GM12878 (cell line): ENCODE measurements at regions not wholly inside any gene's neighbourhood (a gene's known extent, or its start where the extent isn't known, plus 50 kb on each side); places are given as distances from the start of the nearest gene placed in this dataset.

ENCODE experiments used
- ATAC-seq: fragments of 200-7000 bp; cut with Tn5 transposase; 3 replicates; pipeline ENCODE4 v1.9.1; 2020; ENCODE audit warnings: mild to moderate bottlenecking, moderate library complexity
- BruUV-seq: library from RNA; stranded (reverse); fragments of 400-500 nt; replicated peaks from 2 replicates; lab custom pipeline; 2021; lab: Mats Ljungman, UMichigan
- CTCF ChIA-PET: fragments of 300-600 bp; sonication (Branson Sonifier 250); formaldehyde crosslinking; extraction: SDS; loops from one replicate; lab custom pipeline; 2021; ENCODE audit warnings: inconsistent platforms; lab: Yijun Ruan, JAX
- POLR2A ChIA-PET: fragments of 350-600 bp; formaldehyde crosslinking; extraction: SDS; loops from one replicate; lab custom pipeline; 2021; ENCODE audit warnings: inconsistent platforms; lab: Charles Lee
- RAD21 ChIA-PET: fragments of 300-600 bp; sonication (Branson Sonifier 250); formaldehyde crosslinking; loops from one replicate; lab custom pipeline; 2023; ENCODE audit warnings: antibody characterized with exemption; ENCODE audit not compliant: unreplicated experiment; lab: Charles Lee
- SMC1A ChIA-PET: fragments of 300-600 bp; sonication (Branson Sonifier 250); formaldehyde crosslinking; loops from one replicate; lab custom pipeline; 2023; ENCODE audit not compliant: unreplicated experiment, uncharacterized antibody; lab: Charles Lee
- DNase-seq: peaks from one replicate; pipeline ENCODE4 v3.0.0-alpha.2; 2011; ENCODE audit warnings: low read depth, low spot score
- FAIRE-seq: peaks from 3 replicates; lab custom pipeline; 2011; peaks lifted over from hg19 to GRCh38; lab: Jason Lieb, UNC
- H2AFZ ChIP-seq: 2 replicates; pipeline ENCODE4 v1.6.0; 2011; ENCODE audit warnings: low read depth, low read length, control low read depth; ENCODE audit not compliant: control insufficient read depth
- H3K27ac ChIP-seq: 2 replicates; pipeline ENCODE4 v1.5.1; 2011; ENCODE audit warnings: control low read depth; ENCODE audit not compliant: control insufficient read depth, insufficient read depth
- H3K27me3 ChIP-seq, 2 experiments: replicated peaks in 1 of 2; 2 replicates each; pipeline versions ENCODE4 v1.6.0 to v1.6.1; 2011; ENCODE audit warnings: low read length in 1 of 2; ENCODE audit not compliant: control insufficient read depth in 2 of 2, insufficient read depth in 2 of 2
- H3K36me3 ChIP-seq, 2 experiments: 2 replicates each; pipeline ENCODE4 v1.5.1; 2011; ENCODE audit warnings: low read length in 1 of 2; ENCODE audit not compliant: control insufficient read depth in 2 of 2, insufficient read depth in 2 of 2
- H3K4me1 ChIP-seq: 2 replicates; pipeline ENCODE4 v1.6.1; 2011; ENCODE audit warnings: mild to moderate bottlenecking, low read length, moderate library complexity, mixed read lengths; ENCODE audit not compliant: control insufficient read depth, insufficient read depth
- H3K4me2 ChIP-seq: 2 replicates; pipeline ENCODE4 v1.6.0; 2011; ENCODE audit warnings: control low read depth; ENCODE audit not compliant: control insufficient read depth, insufficient read depth
- H3K4me3 ChIP-seq: fragments of 200-600 bp; sonication (generic); 2 replicates; pipeline ENCODE4 v1.5.1; 2016
- H3K79me2 ChIP-seq: 2 replicates; pipeline ENCODE4 v1.6.0; 2011; ENCODE audit warnings: low read length; ENCODE audit not compliant: control insufficient read depth, insufficient read depth
- H3K9ac ChIP-seq: 2 replicates; pipeline ENCODE4 v1.8.0; 2011; ENCODE audit warnings: low read length, control low read depth, mixed read lengths; ENCODE audit not compliant: control insufficient read depth, insufficient read depth
- H3K9me3 ChIP-seq: replicated peaks from 3 replicates; pipeline ENCODE4 v1.5.1; 2011; ENCODE audit warnings: mild to moderate bottlenecking, low read length; ENCODE audit not compliant: control insufficient read depth, insufficient read depth
- H4K20me1 ChIP-seq: 2 replicates; pipeline ENCODE4 v1.6.0; 2011; ENCODE audit not compliant: control insufficient read depth, insufficient read depth
- ATF3 ChIP-seq: IDR thresholded peaks from 2 replicates; pipeline ENCODE4 v1.6.1; 2011; ENCODE audit warnings: low read depth, mild to moderate bottlenecking, low read length, moderate library complexity, borderline replicate concordance; ENCODE audit errors: extremely low read depth
- CUX1 ChIP-seq: IDR thresholded peaks from 2 replicates; pipeline ENCODE4 v1.6.1; 2012; ENCODE audit warnings: improper control_type of control experiment, low read depth, low read length; ENCODE audit not compliant: insufficient replicate concordance
- FOS ChIP-seq: IDR thresholded peaks from 3 replicates; pipeline ENCODE4 v1.6.1; 2011; ENCODE audit warnings: borderline replicate concordance; ENCODE audit not compliant: insufficient read length; ENCODE audit errors: extremely low read depth
- MEF2A ChIP-seq: IDR thresholded peaks from 2 replicates; pipeline ENCODE4 v1.6.1; 2011; ENCODE audit warnings: low read depth, mild to moderate bottlenecking, low read length, moderate library complexity; ENCODE audit not compliant: insufficient read depth
- SIN3A ChIP-seq: IDR thresholded peaks from 2 replicates; pipeline ENCODE4 v1.6.1; 2012; ENCODE audit warnings: low read depth, low read length, improper control_type of control experiment
- SMARCA5 ChIP-seq: fragments of 450-650 bp; IDR thresholded peaks from 2 replicates; pipeline ENCODE4 v1.6.1; 2017; ENCODE audit warnings: mild to moderate bottlenecking
- ZNF384 ChIP-seq: IDR thresholded peaks from 2 replicates; pipeline ENCODE4 v1.6.1; 2012; ENCODE audit warnings: low read depth, mild to moderate bottlenecking, low read length, improper control_type of control experiment, borderline replicate concordance
- WGBS: methylation state at CpG from one replicate; pipeline ENCODE4 v1.1.6; 2016; ENCODE audit warnings: low lambda C conversion rate; ENCODE audit not compliant: insufficient replicate concordance, insufficient coverage; ENCODE audit errors: missing lambda C conversion rate; 5-methylcytosine and 5-hydroxymethylcytosine counted together
- in situ Hi-C: fragments of 300-500 bp; cut with MboI; formaldehyde crosslinking; loops from 9 replicates; pipeline ENCODE4 v1.14.3; 2018; ENCODE audit warnings: mixed read lengths
- intact Hi-C: fragments of 100-400 bp; cut with micrococcal nuclease; formaldehyde crosslinking; loops from one replicate; pipeline ENCODE4 v1.14.2; 2022; ENCODE audit not compliant: unreplicated experiment
- TF ChIP-seq, protein P1 (sequence below): IDR thresholded peaks from 2 replicates; pipeline ENCODE4 v1.6.1; 2012; ENCODE audit warnings: low read depth, low read length, improper control_type of control experiment
- TF ChIP-seq, protein P2 (sequence below): IDR thresholded peaks from 2 replicates; pipeline ENCODE4 v1.6.1; 2012; ENCODE audit warnings: mild to moderate bottlenecking, low read depth, low read length
- TF ChIP-seq, protein P3 (sequence below): fragments of 450-650 bp; IDR thresholded peaks from 2 replicates; pipeline ENCODE4 v1.6.1; 2017; ENCODE audit warnings: low read depth, mild to moderate bottlenecking, moderate library complexity

GRCh38 chr2:64338108-64338507, 115.9 kb upstream of the LGALSL start:
- FAIRE-seq (no peak), DNase-seq (no peak), ATAC-seq (no peak)
- SMC1A ChIA-PET: interaction anchor here (1.5 kb wide), 1 partner anchor 150 kb away, joined by 3 read pairs; no protein-coding TSS in a partner anchor
- POLR2A ChIA-PET: no interaction called here
- H3K4me2 ChIP-seq: no peak overlapping the region
- H3K9me3 ChIP-seq: no peaks in the 10 kb centered on the region; the same call in 2 of the 3 replicates
- CTCF ChIA-PET: interaction anchor here (3.2 kb wide), 1 partner anchor 150 kb away, joined by 15 read pairs; no protein-coding TSS in a partner anchor
- TF ChIP-seq ZNF384 (no peak), CUX1 (no peak), SMARCA5 (no peak), MEF2A (no peak), SIN3A (no peak), ATF3 (no peak), FOS (no peak)
- TF ChIP-seq, protein P1, sequence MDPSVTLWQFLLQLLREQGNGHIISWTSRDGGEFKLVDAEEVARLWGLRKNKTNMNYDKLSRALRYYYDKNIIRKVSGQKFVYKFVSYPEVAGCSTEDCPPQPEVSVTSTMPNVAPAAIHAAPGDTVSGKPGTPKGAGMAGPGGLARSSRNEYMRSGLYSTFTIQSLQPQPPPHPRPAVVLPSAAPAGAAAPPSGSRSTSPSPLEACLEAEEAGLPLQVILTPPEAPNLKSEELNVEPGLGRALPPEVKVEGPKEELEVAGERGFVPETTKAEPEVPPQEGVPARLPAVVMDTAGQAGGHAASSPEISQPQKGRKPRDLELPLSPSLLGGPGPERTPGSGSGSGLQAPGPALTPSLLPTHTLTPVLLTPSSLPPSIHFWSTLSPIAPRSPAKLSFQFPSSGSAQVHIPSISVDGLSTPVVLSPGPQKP: no peak
- TF ChIP-seq, protein P2, sequence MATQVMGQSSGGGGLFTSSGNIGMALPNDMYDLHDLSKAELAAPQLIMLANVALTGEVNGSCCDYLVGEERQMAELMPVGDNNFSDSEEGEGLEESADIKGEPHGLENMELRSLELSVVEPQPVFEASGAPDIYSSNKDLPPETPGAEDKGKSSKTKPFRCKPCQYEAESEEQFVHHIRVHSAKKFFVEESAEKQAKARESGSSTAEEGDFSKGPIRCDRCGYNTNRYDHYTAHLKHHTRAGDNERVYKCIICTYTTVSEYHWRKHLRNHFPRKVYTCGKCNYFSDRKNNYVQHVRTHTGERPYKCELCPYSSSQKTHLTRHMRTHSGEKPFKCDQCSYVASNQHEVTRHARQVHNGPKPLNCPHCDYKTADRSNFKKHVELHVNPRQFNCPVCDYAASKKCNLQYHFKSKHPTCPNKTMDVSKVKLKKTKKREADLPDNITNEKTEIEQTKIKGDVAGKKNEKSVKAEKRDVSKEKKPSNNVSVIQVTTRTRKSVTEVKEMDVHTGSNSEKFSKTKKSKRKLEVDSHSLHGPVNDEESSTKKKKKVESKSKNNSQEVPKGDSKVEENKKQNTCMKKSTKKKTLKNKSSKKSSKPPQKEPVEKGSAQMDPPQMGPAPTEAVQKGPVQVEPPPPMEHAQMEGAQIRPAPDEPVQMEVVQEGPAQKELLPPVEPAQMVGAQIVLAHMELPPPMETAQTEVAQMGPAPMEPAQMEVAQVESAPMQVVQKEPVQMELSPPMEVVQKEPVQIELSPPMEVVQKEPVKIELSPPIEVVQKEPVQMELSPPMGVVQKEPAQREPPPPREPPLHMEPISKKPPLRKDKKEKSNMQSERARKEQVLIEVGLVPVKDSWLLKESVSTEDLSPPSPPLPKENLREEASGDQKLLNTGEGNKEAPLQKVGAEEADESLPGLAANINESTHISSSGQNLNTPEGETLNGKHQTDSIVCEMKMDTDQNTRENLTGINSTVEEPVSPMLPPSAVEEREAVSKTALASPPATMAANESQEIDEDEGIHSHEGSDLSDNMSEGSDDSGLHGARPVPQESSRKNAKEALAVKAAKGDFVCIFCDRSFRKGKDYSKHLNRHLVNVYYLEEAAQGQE: no peak
- TF ChIP-seq, protein P3, sequence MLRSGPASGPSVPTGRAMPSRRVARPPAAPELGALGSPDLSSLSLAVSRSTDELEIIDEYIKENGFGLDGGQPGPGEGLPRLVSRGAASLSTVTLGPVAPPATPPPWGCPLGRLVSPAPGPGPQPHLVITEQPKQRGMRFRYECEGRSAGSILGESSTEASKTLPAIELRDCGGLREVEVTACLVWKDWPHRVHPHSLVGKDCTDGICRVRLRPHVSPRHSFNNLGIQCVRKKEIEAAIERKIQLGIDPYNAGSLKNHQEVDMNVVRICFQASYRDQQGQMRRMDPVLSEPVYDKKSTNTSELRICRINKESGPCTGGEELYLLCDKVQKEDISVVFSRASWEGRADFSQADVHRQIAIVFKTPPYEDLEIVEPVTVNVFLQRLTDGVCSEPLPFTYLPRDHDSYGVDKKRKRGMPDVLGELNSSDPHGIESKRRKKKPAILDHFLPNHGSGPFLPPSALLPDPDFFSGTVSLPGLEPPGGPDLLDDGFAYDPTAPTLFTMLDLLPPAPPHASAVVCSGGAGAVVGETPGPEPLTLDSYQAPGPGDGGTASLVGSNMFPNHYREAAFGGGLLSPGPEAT: no peak
- H3K27ac ChIP-seq: no peak overlapping the region
- no peak overlapping the region for H3K9ac ChIP-seq
- no peaks in the 10 kb centered on the region for H3K79me2 ChIP-seq
- RAD21 ChIA-PET: interaction anchor here (1.3 kb wide), 1 partner anchor 288 kb away, joined by 3 read pairs; no protein-coding TSS in a partner anchor
- 68% methylated on average over 4 of the region's 4 CpGs for WGBS
- no peak overlapping the region for H2AFZ ChIP-seq
- in situ Hi-C loops: no loop called here
- BruUV-seq: no TSS peak
- no peaks in the 10 kb centered on the region for H4K20me1 ChIP-seq
- H3K4me1 ChIP-seq: no peaks in the 10 kb centered on the region; the same call in 1 of the 2 replicates
- H3K27me3 ChIP-seq: no peaks in the 10 kb centered on the region
- intact Hi-C loops: no loop called here
- H3K4me3 ChIP-seq: no peak overlapping the region
- no peaks in the 10 kb centered on the region for H3K36me3 ChIP-seq
